Caco-2 (cell line): ENCODE measurements at regions not wholly inside any gene's neighbourhood (a gene's known extent, or its start where the extent isn't known, plus 50 kb on each side); places are given as distances from the start of the nearest gene placed in this dataset.

Experiments
- BruUV-seq: library from RNA; stranded (reverse); fragments of 400-500 nt; replicated peaks from 2 replicates; lab custom pipeline; 2021; lab: Mats Ljungman, UMichigan
- CTCF ChIA-PET: fragments of 300-600 bp; sonication (Branson Sonifier 250); formaldehyde crosslinking; loops from one replicate; lab custom pipeline; 2022; ENCODE audit warnings: antibody characterized with exemption; lab: Charles Lee
- POLR2A ChIA-PET: fragments of 300-600 bp; sonication (Branson Sonifier 250); formaldehyde crosslinking; loops from one replicate; lab custom pipeline; 2022; ENCODE audit warnings: antibody characterized with exemption; lab: Charles Lee
- DNase-seq, 2 experiments: peaks; one replicate each; pipeline versions ENCODE4 v3.0.0 to v3.0.0-alpha.2; 2020 to 2022
- H3K27me3 ChIP-seq: replicated peaks from 2 replicates; pipeline ENCODE4 v1.6.0; 2011; ENCODE audit warnings: low read length; ENCODE audit not compliant: control insufficient read depth, insufficient read depth
- H3K36me3 ChIP-seq: 2 replicates; pipeline ENCODE4 v1.5.1; 2011; ENCODE audit warnings: low read length; ENCODE audit not compliant: control insufficient read depth, insufficient read depth
- H3K4me1 ChIP-seq: fragments of 250-450 bp; sonication (Bioruptor Pico); 2 replicates; pipeline ENCODE4 v1.5.1; 2020; ENCODE audit warnings: mild to moderate bottlenecking
- H3K4me3 ChIP-seq: 2 replicates; pipeline ENCODE4 v1.5.1; 2011; ENCODE audit warnings: low read depth, mild to moderate bottlenecking, control low read depth, low read length
- H3K9me3 ChIP-seq: fragments of 250-450 bp; sonication (Bioruptor Pico); 2 replicates; pipeline ENCODE4 v1.5.1; 2020; ENCODE audit warnings: mild to moderate bottlenecking, moderate library complexity
- H3K27ac Mint-ChIP-seq: one replicate; pipeline ENCODE4 v1.8.0; 2022; ENCODE audit warnings: mixed read lengths; ENCODE audit not compliant: unreplicated experiment
- H3K27me3 Mint-ChIP-seq: one replicate; pipeline ENCODE4 v1.8.0; 2022; ENCODE audit warnings: mixed read lengths; ENCODE audit not compliant: insufficient read depth, unreplicated experiment
- H3K36me3 Mint-ChIP-seq: one replicate; pipeline ENCODE4 v1.8.0; 2022; ENCODE audit warnings: mild to moderate bottlenecking, mixed read lengths; ENCODE audit not compliant: insufficient read depth, unreplicated experiment
- H3K4me1 Mint-ChIP-seq: one replicate; pipeline ENCODE4 v1.8.0; 2022; ENCODE audit warnings: low read depth, mixed read lengths; ENCODE audit not compliant: unreplicated experiment
- H3K4me3 Mint-ChIP-seq: one replicate; pipeline ENCODE4 v1.8.0; 2022; ENCODE audit warnings: mild to moderate bottlenecking, moderate library complexity, mixed read lengths; ENCODE audit not compliant: unreplicated experiment
- H3K9me3 Mint-ChIP-seq: one replicate; pipeline ENCODE4 v1.8.0; 2022; ENCODE audit warnings: mixed read lengths; ENCODE audit not compliant: unreplicated experiment
- CTCF ChIP-seq, 2 experiments: fragments of 200-600 bp in 1 of 2; IDR thresholded peaks; 1 replicate in 1 of 2; 2 replicates in 1 of 2; pipeline versions ENCODE4 v1.5.1 to v1.8.0; 2011 to 2022; ENCODE audit warnings: antibody characterized with exemption in 1 of 2, control low read depth in 1 of 2, inconsistent platforms in 1 of 2, low read depth in 1 of 2, low read length in 1 of 2, mild to moderate bottlenecking in 1 of 2, moderate library complexity in 1 of 2; ENCODE audit not compliant: insufficient read depth in 1 of 2, severe bottlenecking in 1 of 2, unreplicated experiment in 1 of 2
- intact Hi-C: fragments of 100-400 bp; cut with micrococcal nuclease; formaldehyde crosslinking; loops from one replicate; pipeline ENCODE4 v1.10.0; 2022; ENCODE audit not compliant: unreplicated experiment

GRCh38 chr10:20635570-20635969, 261.5 kb downstream of the NEBL start:
- no peaks in the 10 kb centered on the region for H3K4me1 Mint-ChIP-seq
- no peak overlapping the region for H3K4me3 Mint-ChIP-seq

GRCh38 chr10:20634839-20635238, 262.3 kb downstream of the NEBL start:
- BruUV-seq, result no TSS peak
- CTCF ChIA-PET, result no interaction called here
- no peaks in the 10 kb centered on the region for H3K36me3 Mint-ChIP-seq

More at GRCh38 chr10:20635570-20635969, 261.5 kb downstream of the NEBL start:
- Histone ChIP-seq H3K4me3 (no peak overlapping the region), H3K9me3 (no peaks in the 10 kb centered on the region), H3K36me3 (no peaks in the 10 kb centered on the region), H3K27me3 (no peaks in the 10 kb centered on the region), H3K4me1 (no peaks in the 10 kb centered on the region)
- Mint-ChIP-seq H3K9me3 (no peaks in the 10 kb centered on the region), H3K27me3 (peaks cover 21% of the 10 kb centered on the region), H3K36me3 (no peaks in the 10 kb centered on the region), H3K27ac (no peak overlapping the region)
- intact Hi-C loops, result no loop called here
- DNase-seq, result no peak
- ChIA-PET CTCF (no interaction called here), POLR2A (no interaction called here)
- BruUV-seq, result no TSS peak
- no peak for TF ChIP-seq CTCF (IDR thresholded peaks at IDR 0.05; ENCODE audit: insufficient read depth in 1 of 2, low read depth in 1 of 2, low read length in 1 of 2, severe bottlenecking in 1 of 2, unreplicated experiment in 1 of 2)

GRCh38 chr10:20633714-20634113, 263.4 kb downstream of the NEBL start:
- intact Hi-C loops, result no loop called here
- Mint-ChIP-seq H3K36me3 (no peaks in the 10 kb centered on the region), H3K27ac (no peak overlapping the region), H3K4me3 (no peak overlapping the region), H3K4me1 (no peaks in the 10 kb centered on the region), H3K9me3 (no peaks in the 10 kb centered on the region), H3K27me3 (peaks cover 15% of the 10 kb centered on the region)
- ChIA-PET CTCF (no interaction called here), POLR2A (no interaction called here)
- Histone ChIP-seq H3K27me3 (no peaks in the 10 kb centered on the region), H3K36me3 (no peaks in the 10 kb centered on the region), H3K4me1 (no peaks in the 10 kb centered on the region), H3K4me3 (no peak overlapping the region), H3K9me3 (no peaks in the 10 kb centered on the region)
- TF ChIP-seq CTCF (IDR thresholded peaks at IDR 0.05; ENCODE audit: insufficient read depth in 1 of 2, low read depth in 1 of 2, low read length in 1 of 2, severe bottlenecking in 1 of 2, unreplicated experiment in 1 of 2), result no peak
- no TSS peak for BruUV-seq
- DNase-seq, result no peak

More at GRCh38 chr10:20634839-20635238, 262.3 kb downstream of the NEBL start:
- Mint-ChIP-seq H3K27ac (no peak overlapping the region), H3K27me3 (peaks cover 21% of the 10 kb centered on the region), H3K4me1 (no peaks in the 10 kb centered on the region), H3K4me3 (no peak overlapping the region), H3K9me3 (no peaks in the 10 kb centered on the region)
- intact Hi-C loops, result no loop called here
- Histone ChIP-seq H3K4me3 (no peak overlapping the region), H3K4me1 (no peaks in the 10 kb centered on the region), H3K36me3 (no peaks in the 10 kb centered on the region), H3K9me3 (no peaks in the 10 kb centered on the region), H3K27me3 (no peaks in the 10 kb centered on the region)
- TF ChIP-seq CTCF (IDR thresholded peaks at IDR 0.05; ENCODE audit: insufficient read depth in 1 of 2, low read depth in 1 of 2, low read length in 1 of 2, severe bottlenecking in 1 of 2, unreplicated experiment in 1 of 2), result no peak
- no peak for DNase-seq
- POLR2A ChIA-PET, result no interaction called here
